Fibroblast of skin of abdomen (primary cell): ENCODE measurements at regions not wholly inside any gene's neighbourhood (a gene's known extent, or its start where the extent isn't known, plus 50 kb on each side); places are given as distances from the start of the nearest gene placed in this dataset.
"Not testable (repeated sequence)": the region's sequence is repeated elsewhere in the genome, so short reads cannot be mapped to it uniquely, and the experiment has no call there.

Experiments
- DNase-seq: peaks from one replicate; pipeline ENCODE4 v3.0.0-alpha.2; 2013

- no peak for DNase-seq
These were observed 114.1 kb downstream of the RAB38 start for GRCh38 chr11:88061111-88061510.

GRCh38 chr11:88059326-88059725, 115.9 kb downstream of the RAB38 start:
- DNase-seq, result peak; percentile 48

GRCh38 chr11:88051396-88051795, 123.8 kb downstream of the RAB38 start:
- peak; percentile 4 for DNase-seq

- no peak for DNase-seq
These were observed 125.0 kb downstream of the RAB38 start for GRCh38 chr11:88050247-88050646.

GRCh38 chr11:88045288-88045687, 130.0 kb downstream of the RAB38 start:
- not testable (repeated sequence) for DNase-seq

GRCh38 chr11:88044658-88045057, 130.6 kb downstream of the RAB38 start:
- not testable (repeated sequence) for DNase-seq

GRCh38 chr11:88043149-88043548, 132.1 kb downstream of the RAB38 start:
- DNase-seq, result no peak

GRCh38 chr11:88042647-88043046, 132.6 kb downstream of the RAB38 start:
- DNase-seq, result no peak

- DNase-seq, result no peak
These were observed 133.0 kb downstream of the RAB38 start for GRCh38 chr11:88042238-88042637.

- DNase-seq, result no peak
These were observed 133.6 kb downstream of the RAB38 start for GRCh38 chr11:88041679-88042078.

GRCh38 chr11:88040148-88040496, 135.1 kb downstream of the RAB38 start:
- DNase-seq, result no peak

- no peak for DNase-seq
These were observed 135.6 kb downstream of the RAB38 start for GRCh38 chr11:88039476-88040147.

- no peak for DNase-seq
These were observed 137.2 kb downstream of the RAB38 start for GRCh38 chr11:88038063-88038462.

- DNase-seq, result no peak
These were observed 138.5 kb downstream of the RAB38 start for GRCh38 chr11:88036701-88037100.

- DNase-seq, result peak; percentile 7
These were observed 140.0 kb downstream of the RAB38 start for GRCh38 chr11:88035271-88035670.

GRCh38 chr11:88017666-88018065, 157.6 kb downstream of the RAB38 start:
- no peak for DNase-seq

- DNase-seq, result peak; percentile 80
These were observed 158.7 kb downstream of the RAB38 start for GRCh38 chr11:88016392-88017170.

GRCh38 chr11:88015170-88015569, 160.1 kb downstream of the RAB38 start:
- no peak for DNase-seq

- no peak for DNase-seq
These were observed 161.7 kb downstream of the RAB38 start for GRCh38 chr11:88013508-88014065.

GRCh38 chr11:88012456-88012855, 162.8 kb downstream of the RAB38 start:
- no peak for DNase-seq

- no peak for DNase-seq
These were observed 199.2 kb downstream of the RAB38 start for GRCh38 chr11:87976009-87976408.

GRCh38 chr11:87974797-87975196, 200.4 kb downstream of the RAB38 start:
- DNase-seq, result no peak

- no peak for DNase-seq
These were observed 203.1 kb downstream of the RAB38 start for GRCh38 chr11:87972133-87972532.

- DNase-seq, result no peak
These were observed 203.9 kb downstream of the RAB38 start for GRCh38 chr11:87971354-87971753.
